ENCODE measurements at regions not wholly inside any gene's neighbourhood (a gene's known extent, or its start where the extent isn't known, plus 50 kb on each side); places are given as distances from the start of the nearest gene placed in this dataset.

DNA sequence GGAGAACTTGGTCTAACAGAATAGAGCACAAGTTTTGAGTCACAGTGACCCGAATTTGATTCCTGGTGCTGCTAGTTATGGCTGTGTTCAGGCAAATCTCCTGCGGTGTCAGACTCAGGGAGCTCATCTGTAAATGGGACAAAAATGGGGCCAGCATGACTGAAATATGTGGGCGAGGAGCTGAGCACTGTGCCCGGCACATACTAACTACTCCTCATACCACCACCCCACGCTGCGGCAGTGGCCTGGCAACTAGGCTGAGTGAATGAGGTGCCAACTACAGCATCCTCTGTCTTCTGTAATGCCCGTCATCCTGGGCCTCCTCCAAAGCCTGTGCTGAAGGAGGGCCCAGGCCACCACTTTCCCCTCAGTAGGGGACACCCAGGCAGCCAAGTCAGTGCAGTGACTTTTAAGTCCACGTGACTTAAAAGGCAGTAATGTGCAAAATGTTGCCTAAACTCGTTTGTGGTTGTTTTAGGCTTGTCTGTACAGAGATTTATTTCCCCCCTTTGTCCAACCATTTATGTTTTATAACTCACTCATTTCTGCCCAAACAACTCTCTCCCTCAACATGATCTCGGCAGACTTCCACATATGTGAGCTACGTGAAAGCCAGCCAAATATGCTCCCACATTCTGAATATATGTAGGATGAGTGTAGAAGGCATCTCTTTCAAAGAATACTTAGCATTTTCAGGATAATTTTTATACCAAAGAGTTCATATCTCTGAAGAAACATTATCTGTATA is 773.7 kb downstream of the TSN start:
- no peak overlapping the region for H3K27ac Mint-ChIP-seq
- peaks cover 0 to 5% (median under 1%) of the 10 kb centered on the region in 3 donors for H3K9me3 Mint-ChIP-seq
- no peaks in the 10 kb centered on the region for H3K36me3 Mint-ChIP-seq
- H3K27me3 Mint-ChIP-seq = no peaks in the 10 kb centered on the region
- no peaks in the 10 kb centered on the region for H3K4me1 Mint-ChIP-seq
- H3K4me3 Mint-ChIP-seq = no peak overlapping the region

DNA sequence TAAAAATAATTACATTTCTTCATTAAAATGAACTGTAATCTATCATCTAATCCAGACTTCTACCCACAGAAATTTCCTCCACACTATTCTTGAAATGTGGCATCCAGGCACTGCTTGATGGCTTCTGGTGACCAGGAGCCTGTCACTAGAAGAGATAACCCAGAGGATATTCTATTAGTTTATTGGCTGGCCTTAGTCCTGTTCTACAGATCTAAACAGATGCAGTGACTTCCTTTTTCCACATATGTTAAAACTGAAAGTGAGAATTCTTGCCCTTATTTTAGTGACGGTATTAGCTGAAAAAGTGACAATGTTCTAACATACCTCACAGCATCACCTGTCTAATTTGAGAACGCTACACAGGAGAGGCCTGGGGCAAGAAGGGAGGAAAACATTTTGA is 775.4 kb downstream of the TSN start:
- no peaks in the 10 kb centered on the region for H3K4me1 Mint-ChIP-seq
- no peaks in the 10 kb centered on the region for H3K27me3 Mint-ChIP-seq
- no peak overlapping the region for H3K27ac Mint-ChIP-seq
- peaks cover 0 to 7% (median 2%) of the 10 kb centered on the region in 3 donors for H3K9me3 Mint-ChIP-seq
- no peaks in the 10 kb centered on the region for H3K36me3 Mint-ChIP-seq
- H3K4me3 Mint-ChIP-seq = no peak overlapping the region

- H3K27me3 Mint-ChIP-seq = no peaks in the 10 kb centered on the region
- peaks cover 0 to 7% (median 2%) of the 10 kb centered on the region in 3 donors for H3K9me3 Mint-ChIP-seq
- no peaks in the 10 kb centered on the region for H3K4me1 Mint-ChIP-seq
- H3K36me3 Mint-ChIP-seq = no peaks in the 10 kb centered on the region
- no peak overlapping the region for H3K27ac Mint-ChIP-seq
- no peak overlapping the region for H3K4me3 Mint-ChIP-seq
These were observed 776.0 kb downstream of the TSN start for GRCh38 chr2:122531290-122532071.

DNA sequence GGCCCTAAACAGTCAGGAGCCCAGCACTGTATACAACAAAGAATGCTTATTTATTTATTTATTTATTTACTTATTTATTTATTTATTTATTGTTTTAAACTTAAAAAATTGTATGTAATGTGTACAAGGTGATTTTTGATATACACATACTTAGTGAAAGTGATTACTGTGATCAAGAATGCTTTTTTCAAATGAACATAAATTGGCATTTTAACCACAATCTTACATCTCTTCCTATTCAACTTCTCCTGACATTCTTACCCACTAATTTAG is 776.6 kb downstream of the TSN start:
- peaks cover 0 to 7% (median 2%) of the 10 kb centered on the region in 3 donors for H3K9me3 Mint-ChIP-seq
- H3K27me3 Mint-ChIP-seq = no peaks in the 10 kb centered on the region
- H3K4me3 Mint-ChIP-seq = no peak overlapping the region
- H3K4me1 Mint-ChIP-seq = no peaks in the 10 kb centered on the region
- no peaks in the 10 kb centered on the region for H3K36me3 Mint-ChIP-seq
- H3K27ac Mint-ChIP-seq = no peak overlapping the region

GRCh38 chr2:122532481-122532880 is 777.0 kb downstream of the TSN start:
- H3K9me3 Mint-ChIP-seq = peaks cover 0 to 7% (median 2%) of the 10 kb centered on the region in 3 donors
- H3K27me3 Mint-ChIP-seq = no peaks in the 10 kb centered on the region
- no peak overlapping the region for H3K27ac Mint-ChIP-seq
- H3K36me3 Mint-ChIP-seq = no peaks in the 10 kb centered on the region
- no peaks in the 10 kb centered on the region for H3K4me1 Mint-ChIP-seq
- no peak overlapping the region for H3K4me3 Mint-ChIP-seq

DNA sequence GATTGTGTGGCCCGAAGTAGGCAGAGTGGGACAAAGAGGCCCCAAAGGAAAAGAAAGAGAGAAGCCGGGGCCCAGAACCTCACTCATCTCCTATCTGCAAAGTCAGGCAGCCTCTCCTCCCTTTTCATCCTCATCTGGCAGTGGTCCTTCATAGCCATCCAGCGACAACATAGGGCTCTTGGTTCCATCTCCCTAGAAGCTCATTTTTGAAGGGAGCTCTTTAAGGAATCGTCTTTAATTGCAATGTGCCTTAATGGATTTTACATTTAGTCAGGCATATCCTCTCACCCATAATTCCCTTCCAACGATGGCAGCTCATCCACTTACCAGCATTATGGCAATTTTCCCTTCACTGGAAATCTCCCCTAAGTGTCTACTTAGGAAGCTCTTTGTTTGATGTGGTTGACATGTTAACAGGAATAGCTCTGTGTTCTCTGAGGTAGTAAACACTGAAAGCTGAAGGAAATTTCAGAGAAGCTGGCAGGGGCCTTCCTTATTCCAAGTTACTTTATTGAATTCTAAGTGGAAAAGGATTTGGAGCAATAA is 780.6 kb downstream of the TSN start:
- no peaks in the 10 kb centered on the region for H3K4me1 Mint-ChIP-seq
- no peak overlapping the region for H3K4me3 Mint-ChIP-seq
- H3K27me3 Mint-ChIP-seq = no peaks in the 10 kb centered on the region

DNA sequence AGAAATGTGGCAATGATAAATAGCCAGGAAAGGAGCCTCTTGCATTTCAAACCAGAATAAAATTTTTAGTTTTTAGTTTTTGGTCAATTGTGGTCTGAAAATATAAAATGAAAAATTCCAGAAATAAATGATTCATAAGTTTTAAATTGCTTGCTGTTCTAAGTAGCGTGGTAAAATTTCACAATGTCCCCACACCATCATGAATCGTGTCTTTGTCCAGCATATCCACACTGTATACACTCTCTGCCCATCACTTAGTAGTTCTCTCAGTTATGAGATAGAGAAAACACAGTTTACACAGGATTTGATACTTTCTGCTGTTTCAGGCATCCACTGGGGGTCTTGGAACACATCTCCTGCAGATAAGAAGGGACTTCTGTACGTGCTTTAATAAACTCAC is 783.9 kb downstream of the TSN start:
- Mint-ChIP-seq H3K27ac (no peak overlapping the region), H3K4me3 (no peak overlapping the region), H3K36me3 (peaks cover 4% of the 10 kb centered on the region), H3K9me3 (peaks cover 2 to 5% (median 2%) of the 10 kb centered on the region in 3 donors), H3K27me3 (no peaks in the 10 kb centered on the region), H3K4me1 (no peaks in the 10 kb centered on the region)

More for the DNA sequence above, 780.6 kb downstream of the TSN start:
- Mint-ChIP-seq H3K27ac (no peak overlapping the region), H3K9me3 (peaks cover 0 to 5% (median 2%) of the 10 kb centered on the region in 3 donors), H3K36me3 (no peaks in the 10 kb centered on the region)

DNA sequence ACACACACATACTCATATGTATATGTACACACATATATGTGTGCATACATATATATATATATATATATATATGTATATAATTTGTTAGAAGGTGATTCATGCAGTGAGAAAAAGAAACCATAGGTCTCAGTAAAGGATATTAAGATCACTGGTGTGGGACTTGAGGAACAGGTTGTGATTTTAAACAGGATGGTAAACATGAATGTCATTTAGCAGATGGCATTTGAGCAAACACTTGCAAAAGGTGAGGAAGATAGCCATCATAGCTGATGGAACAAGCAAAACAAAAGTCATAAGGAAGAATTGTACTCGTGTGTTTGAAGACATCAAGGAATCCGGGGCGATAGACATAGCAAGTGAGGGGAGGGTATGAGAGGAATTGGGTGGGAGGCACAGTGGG is 784.5 kb downstream of the TSN start:
- Mint-ChIP-seq H3K4me3 (no peak overlapping the region), H3K27ac (no peak overlapping the region), H3K27me3 (no peaks in the 10 kb centered on the region), H3K9me3 (peaks cover 2 to 5% (median 2%) of the 10 kb centered on the region in 3 donors), H3K4me1 (no peaks in the 10 kb centered on the region), H3K36me3 (peaks cover 4% of the 10 kb centered on the region)

DNA sequence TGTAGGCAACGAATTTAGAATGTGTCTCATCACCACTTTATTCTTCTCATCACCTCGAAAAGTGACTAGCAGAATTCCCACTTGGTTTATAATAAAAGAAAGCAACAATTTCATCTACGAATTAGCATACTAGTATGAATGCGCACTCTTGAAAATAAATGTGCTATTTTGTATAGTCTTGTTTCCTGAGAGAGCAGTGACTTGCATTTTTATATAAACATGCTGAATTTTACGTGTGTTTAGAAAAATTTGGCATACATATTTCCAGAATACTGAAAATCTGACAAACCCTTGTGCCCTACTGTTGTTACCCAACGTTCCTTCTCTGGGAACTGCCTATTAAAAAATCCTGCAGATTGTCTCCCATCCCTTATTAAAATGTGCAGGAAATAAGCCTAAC is 786.8 kb downstream of the TSN start:
- no peak overlapping the region for H3K27ac Mint-ChIP-seq
- H3K27me3 Mint-ChIP-seq = no peaks in the 10 kb centered on the region
- peaks cover 4% of the 10 kb centered on the region for H3K36me3 Mint-ChIP-seq
- H3K4me1 Mint-ChIP-seq = no peaks in the 10 kb centered on the region
- no peak overlapping the region for H3K4me3 Mint-ChIP-seq
- peaks cover 0 to 5% (median 0%) of the 10 kb centered on the region in 3 donors for H3K9me3 Mint-ChIP-seq

DNA sequence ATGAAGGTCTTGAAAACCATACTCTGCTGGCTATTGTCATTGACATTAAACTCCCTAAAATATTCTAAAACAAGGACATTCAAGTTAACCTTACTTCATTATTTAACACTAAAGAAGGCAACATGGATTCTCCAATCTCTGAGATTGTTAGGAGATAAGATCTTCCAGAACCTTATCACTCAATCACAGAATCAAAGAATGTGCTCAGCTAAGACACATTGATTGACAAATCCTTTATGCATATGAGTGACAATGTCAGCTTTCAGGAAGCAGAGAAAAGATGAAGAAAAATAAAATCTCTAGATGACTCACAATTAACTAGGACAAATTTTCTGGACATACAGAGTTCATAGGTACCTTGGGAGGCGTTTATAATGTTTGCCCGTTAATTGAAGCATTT is 787.2 kb downstream of the TSN start:
- Mint-ChIP-seq H3K4me1 (no peaks in the 10 kb centered on the region), H3K27ac (no peak overlapping the region), H3K36me3 (peaks cover 4% of the 10 kb centered on the region), H3K9me3 (peaks cover 0 to 5% (median 0%) of the 10 kb centered on the region in 3 donors), H3K4me3 (no peak overlapping the region), H3K27me3 (no peaks in the 10 kb centered on the region)

GRCh38 chr2:122543815-122544214 is 788.4 kb downstream of the TSN start:
- Mint-ChIP-seq H3K27me3 (no peaks in the 10 kb centered on the region), H3K9me3 (peaks cover 0 to 5% (median 0%) of the 10 kb centered on the region in 3 donors), H3K4me3 (no peak overlapping the region), H3K36me3 (peaks cover 4% of the 10 kb centered on the region), H3K27ac (no peak overlapping the region), H3K4me1 (no peaks in the 10 kb centered on the region)

DNA sequence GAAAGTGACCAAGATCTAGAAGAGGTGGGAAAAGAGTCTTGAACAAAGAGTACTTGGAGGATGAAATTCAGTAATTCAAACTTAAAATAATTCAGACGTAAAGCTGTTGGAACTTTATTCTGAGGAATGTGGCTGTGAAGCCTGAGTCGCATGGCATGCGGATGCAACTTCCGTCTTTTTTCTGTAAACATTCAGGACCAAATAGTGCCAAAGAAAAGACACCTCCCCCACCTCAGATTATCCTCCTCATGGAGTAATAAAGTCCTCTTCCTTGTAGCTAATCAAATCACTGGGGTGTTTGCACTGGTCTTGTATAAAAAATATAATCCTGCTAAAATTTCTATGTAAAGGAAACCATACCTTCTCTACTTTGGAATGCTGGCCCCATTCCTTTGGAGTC is 790.4 kb downstream of the TSN start:
- no peak overlapping the region for H3K4me3 Mint-ChIP-seq
- peaks cover 4% of the 10 kb centered on the region for H3K36me3 Mint-ChIP-seq
- no peaks in the 10 kb centered on the region for H3K27me3 Mint-ChIP-seq
- H3K4me1 Mint-ChIP-seq = no peaks in the 10 kb centered on the region
- no peak overlapping the region for H3K27ac Mint-ChIP-seq
- peaks cover 3 to 15% (median 5%) of the 10 kb centered on the region in 3 donors for H3K9me3 Mint-ChIP-seq

DNA sequence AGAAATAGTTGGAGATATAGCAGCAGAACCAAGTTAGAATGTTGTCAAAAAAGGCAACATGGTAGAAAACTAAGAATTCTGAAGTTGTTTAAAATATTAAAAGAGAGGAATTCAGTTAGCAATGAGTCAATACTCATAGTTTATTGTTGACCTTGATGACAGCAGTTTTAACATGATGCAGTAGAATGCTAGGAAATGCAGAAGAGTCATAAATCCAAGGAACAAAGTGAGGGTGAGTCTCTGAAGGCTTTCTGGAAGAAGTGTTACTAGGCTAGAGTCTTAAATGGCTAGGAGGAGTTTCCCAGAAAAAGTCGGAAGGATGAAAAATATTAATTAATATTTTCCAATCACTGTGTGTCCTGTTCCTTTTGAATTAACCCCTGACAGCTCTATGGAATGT is 807.3 kb downstream of the TSN start:
- Mint-ChIP-seq H3K36me3 (no peaks in the 10 kb centered on the region), H3K27me3 (no peaks in the 10 kb centered on the region), H3K27ac (no peak overlapping the region), H3K4me1 (no peaks in the 10 kb centered on the region), H3K9me3 (peaks cover 0 to 3% (median 0%) of the 10 kb centered on the region in 3 donors), H3K4me3 (no peak overlapping the region)

DNA sequence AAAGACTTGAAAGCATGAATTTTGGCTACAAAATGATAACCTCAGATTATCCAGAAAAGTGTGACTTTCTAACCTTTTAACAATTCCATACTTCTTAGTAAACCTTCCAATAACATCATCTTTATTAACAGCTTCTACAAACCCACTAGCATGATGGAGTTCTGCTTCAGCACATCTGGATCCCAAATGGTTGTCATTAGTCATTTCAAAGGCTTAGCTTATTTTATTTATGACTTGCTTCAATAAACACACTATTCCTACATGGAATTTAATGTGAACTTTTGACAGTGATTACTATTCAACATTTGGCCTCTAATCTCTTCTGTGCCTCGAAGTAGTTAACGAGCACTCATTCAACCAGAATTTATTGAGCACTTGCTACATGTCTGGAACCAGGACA is 808.3 kb downstream of the TSN start:
- Mint-ChIP-seq H3K9me3 (peaks cover 0 to 3% (median 0%) of the 10 kb centered on the region in 3 donors), H3K36me3 (no peaks in the 10 kb centered on the region), H3K4me3 (no peak overlapping the region), H3K27me3 (no peaks in the 10 kb centered on the region), H3K27ac (no peak overlapping the region), H3K4me1 (no peaks in the 10 kb centered on the region)

DNA sequence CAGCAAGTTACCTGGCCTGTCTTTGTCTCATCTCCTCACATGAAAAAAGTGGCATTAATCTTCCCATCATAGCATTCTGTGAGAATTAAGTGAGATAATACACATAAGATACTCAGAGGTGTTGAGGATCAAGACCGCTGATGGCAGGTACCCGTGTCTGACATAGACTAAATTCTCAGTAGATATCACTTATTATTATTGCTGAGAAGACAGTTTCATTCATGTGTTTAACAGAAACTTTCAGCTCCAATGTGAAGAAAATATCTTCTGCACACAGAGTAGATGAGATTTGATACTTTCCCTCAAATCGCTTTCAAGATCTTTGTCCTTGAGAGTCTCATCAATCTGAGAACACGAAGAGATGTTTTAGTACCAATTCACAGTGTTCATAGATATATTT is 809.4 kb downstream of the TSN start:
- Mint-ChIP-seq H3K36me3 (no peaks in the 10 kb centered on the region), H3K27me3 (no peaks in the 10 kb centered on the region), H3K27ac (no peak overlapping the region), H3K4me1 (no peaks in the 10 kb centered on the region), H3K9me3 (peaks cover 0 to 3% (median 2%) of the 10 kb centered on the region in 3 donors), H3K4me3 (no peak overlapping the region)

- no peaks in the 10 kb centered on the region for H3K36me3 Mint-ChIP-seq
- H3K4me1 Mint-ChIP-seq = no peaks in the 10 kb centered on the region
- peaks cover 0 to 2% (median 0%) of the 10 kb centered on the region in 3 donors for H3K9me3 Mint-ChIP-seq
- no peak overlapping the region for H3K27ac Mint-ChIP-seq
- no peaks in the 10 kb centered on the region for H3K27me3 Mint-ChIP-seq
- no peak overlapping the region for H3K4me3 Mint-ChIP-seq
These were observed 809.9 kb downstream of the TSN start for GRCh38 chr2:122565364-122565763.
